GM13976 (cell line): ENCODE measurements at regions not wholly inside any gene's neighbourhood (a gene's known extent, or its start where the extent isn't known, plus 50 kb on each side); places are given as distances from the start of the nearest gene placed in this dataset.

Source experiments
- DNase-seq: peaks from one replicate; pipeline ENCODE4 v3.0.0; 2012; ENCODE audit warnings: low spot score
- CTCF ChIP-seq: IDR thresholded peaks from 2 replicates; pipeline ENCODE4 v1.5.1; 2012; ENCODE audit warnings: borderline replicate concordance, mild to moderate bottlenecking; ENCODE audit not compliant: insufficient read depth; ENCODE audit errors: extremely low read depth, missing control alignments, control extremely low read depth
- in situ Hi-C: fragments of 300-500 bp; cut with MboI; formaldehyde crosslinking; loops from one replicate; pipeline ENCODE4 v1.12.0; 2022; ENCODE audit warnings: low sequenced_read_pairs, mixed read lengths, inconsistent platforms; ENCODE audit not compliant: unreplicated experiment

GRCh38 chr1:218823291-218823900 is 350.3 kb upstream of the LYPLAL1 start:
- in situ Hi-C loops = no loop called here
- DNase-seq = no peak

DNA sequence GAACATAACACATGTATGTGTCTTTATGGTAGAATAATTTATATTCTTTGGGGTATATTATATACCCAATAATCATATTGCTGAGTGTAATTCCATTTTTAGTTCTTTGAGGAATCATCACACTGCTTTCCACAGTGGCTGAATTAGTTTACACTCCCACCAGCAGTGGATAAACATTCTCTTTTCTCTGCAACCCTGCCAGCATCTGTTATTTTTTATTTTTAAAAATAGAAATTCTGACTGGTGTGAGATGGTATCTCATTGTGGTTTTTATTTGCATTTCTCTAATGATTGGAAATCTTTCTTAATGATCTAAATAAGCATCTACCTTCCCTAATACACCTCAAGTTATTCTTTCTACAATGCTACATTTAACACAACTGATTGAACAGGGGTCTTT is 346.2 kb upstream of the LYPLAL1 start:
- TF ChIP-seq CTCF = no peak
- in situ Hi-C loops = no loop called here
- DNase-seq = no peak

More at GRCh38 chr1:218823291-218823900, 350.3 kb upstream of the LYPLAL1 start:
- TF ChIP-seq CTCF = no peak

GRCh38 chr1:218828125-218828650 is 345.5 kb upstream of the LYPLAL1 start:
- no peak for TF ChIP-seq CTCF
- no peak for DNase-seq
- in situ Hi-C loops = no loop called here

DNA sequence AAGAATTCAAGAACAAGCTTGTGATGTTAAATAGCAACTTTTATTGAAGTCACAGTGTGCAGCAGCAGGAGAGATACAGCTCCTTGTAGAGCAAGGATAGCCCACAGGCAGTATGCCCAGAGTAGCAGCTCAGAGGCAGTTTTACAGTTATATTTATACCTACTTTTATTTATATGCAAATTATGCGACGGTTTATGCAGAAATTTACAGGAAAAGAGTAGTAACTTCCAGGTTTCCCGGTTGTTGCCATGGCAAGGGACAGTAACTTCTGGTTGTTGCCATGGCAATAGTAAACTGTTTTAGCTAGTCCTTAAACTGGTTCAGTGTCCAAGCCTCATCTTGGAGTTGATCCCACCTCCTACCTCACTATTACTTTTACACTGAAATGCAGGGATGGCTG is 344.6 kb upstream of the LYPLAL1 start:
- TF ChIP-seq CTCF = no peak
- in situ Hi-C loops = no loop called here
- no peak for DNase-seq

DNA sequence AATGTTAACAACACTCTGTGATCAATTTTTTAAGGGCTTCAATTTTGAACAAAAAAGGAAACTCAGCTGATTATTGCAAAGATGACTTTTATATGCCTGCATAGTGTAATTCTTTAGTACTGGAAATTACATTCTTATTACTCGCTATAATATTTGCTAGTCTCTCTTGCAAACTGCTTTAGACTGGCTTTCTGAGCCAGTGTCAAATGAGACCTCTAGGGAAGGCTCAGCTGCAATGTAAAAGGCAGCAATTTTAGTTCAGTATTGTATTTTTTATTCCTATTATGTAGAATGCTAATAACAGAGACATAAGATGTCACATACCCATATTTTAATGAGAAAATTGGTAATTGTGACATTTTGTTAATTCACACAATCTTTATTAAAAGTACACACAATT is 338.1 kb upstream of the LYPLAL1 start:
- in situ Hi-C loops = no loop called here
- TF ChIP-seq CTCF = no peak

GRCh38 chr1:218836264-218836663 is 337.4 kb upstream of the LYPLAL1 start:
- in situ Hi-C loops = no loop called here
- no peak for TF ChIP-seq CTCF
- no peak for DNase-seq

More for the DNA sequence above, 338.1 kb upstream of the LYPLAL1 start:
- no peak for DNase-seq
